ENCODE measurements at regions not wholly inside any gene's neighbourhood (a gene's known extent, or its start where the extent isn't known, plus 50 kb on each side); places are given as distances from the start of the nearest gene placed in this dataset.
"Not testable (repeated sequence)": the region's sequence is repeated elsewhere in the genome, so short reads cannot be mapped to it uniquely, and the experiment has no call there.

GRCh38 chr6:94269256-94269655 is 849.9 kb upstream of the EPHA7 start:
- no peak for DNase-seq (ENCODE audit: low read depth in 4 of 4, low spot score in 3 of 4)

- DNase-seq (ENCODE audit: low read depth in 4 of 4, low spot score in 3 of 4): no peak
Observed at GRCh38 chr6:94260765-94261164, 841.4 kb upstream of the EPHA7 start.

GRCh38 chr6:94254689-94255088 is 835.3 kb upstream of the EPHA7 start:
- no peak for DNase-seq (ENCODE audit: low read depth in 4 of 4, low spot score in 3 of 4)

DNA sequence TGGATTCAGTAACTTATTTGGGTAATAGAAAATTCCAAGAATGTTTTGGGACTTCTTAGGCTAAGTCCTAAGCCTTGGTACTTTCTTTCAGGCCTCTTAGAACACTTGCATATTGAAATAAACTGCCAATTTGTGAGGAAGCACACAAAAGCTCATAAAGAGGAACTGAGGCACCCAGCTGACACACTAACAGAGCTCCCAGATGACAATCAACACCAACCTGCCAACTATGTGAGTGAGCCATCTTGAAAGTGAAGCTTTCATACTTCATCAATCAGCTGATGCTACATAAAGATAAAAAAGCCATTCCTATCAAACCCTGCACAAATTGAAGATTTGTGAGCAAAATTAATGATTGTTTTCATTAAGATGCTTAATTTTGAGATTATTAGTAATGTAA is 832.5 kb upstream of the EPHA7 start:
- no peak for DNase-seq (ENCODE audit: low read depth in 4 of 4, low spot score in 3 of 4)

GRCh38 chr6:94245395-94245794 is 826.0 kb upstream of the EPHA7 start:
- DNase-seq (ENCODE audit: low read depth in 4 of 4, low spot score in 3 of 4): no peak

- DNase-seq (ENCODE audit: low read depth in 4 of 4, low spot score in 3 of 4): no peak
Observed at GRCh38 chr6:94238868-94239267, 819.5 kb upstream of the EPHA7 start.

DNA sequence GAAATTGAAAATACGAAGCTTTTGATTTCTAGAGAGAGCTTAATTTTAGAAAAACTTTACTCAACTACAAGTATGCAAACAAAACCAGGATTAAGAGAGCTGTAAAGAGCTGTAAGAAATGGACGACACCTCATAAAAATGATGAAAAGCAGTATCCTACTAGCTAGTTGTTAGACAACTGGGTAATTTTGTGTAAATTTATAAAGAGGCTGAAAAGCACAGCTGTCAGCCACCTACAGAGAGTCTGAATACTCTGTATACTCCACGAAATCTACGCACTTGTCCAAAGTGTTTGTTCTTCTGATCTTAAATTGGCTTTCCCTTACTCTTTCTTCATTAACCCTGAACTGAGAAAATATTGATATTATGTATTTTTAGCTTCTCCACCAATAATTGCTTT is 808.4 kb upstream of the EPHA7 start:
- no peak for DNase-seq (ENCODE audit: low read depth in 4 of 4, low spot score in 3 of 4)

GRCh38 chr6:94217836-94218235 is 798.5 kb upstream of the EPHA7 start:
- DNase-seq (ENCODE audit: low read depth in 4 of 4, low spot score in 3 of 4): no peak

- DNase-seq (ENCODE audit: low read depth in 4 of 4, low spot score in 3 of 4): no peak
Observed at GRCh38 chr6:94215552-94215951, 796.2 kb upstream of the EPHA7 start.

DNA sequence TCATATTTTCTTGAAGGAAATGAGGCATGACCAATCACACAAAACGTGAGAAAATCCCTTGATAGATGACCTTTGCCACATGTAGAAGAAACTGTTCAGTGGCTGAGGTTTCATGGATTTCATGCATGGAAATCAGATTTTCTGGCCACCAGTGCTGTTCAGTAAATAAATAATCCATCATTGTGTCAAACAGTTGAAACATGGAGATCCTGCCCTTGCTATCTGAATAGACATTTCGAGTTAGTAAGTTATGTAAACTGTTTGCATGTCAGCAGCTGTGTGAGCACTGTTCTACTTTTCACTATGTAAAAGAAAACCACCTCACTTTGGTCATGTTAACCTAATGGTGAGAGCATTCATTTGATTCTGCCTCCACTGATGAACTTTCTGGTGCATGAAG is 793.9 kb upstream of the EPHA7 start:
- DNase-seq (ENCODE audit: low read depth in 4 of 4, low spot score in 3 of 4): no peak

GRCh38 chr6:94196891-94197290 is 777.5 kb upstream of the EPHA7 start:
- DNase-seq (ENCODE audit: low read depth in 4 of 4, low spot score in 3 of 4): no peak

GRCh38 chr6:94190030-94190429 is 770.7 kb upstream of the EPHA7 start:
- DNase-seq (ENCODE audit: low read depth in 4 of 4, low spot score in 3 of 4): no peak

GRCh38 chr6:94184666-94185464 is 765.5 kb upstream of the EPHA7 start:
- DNase-seq (ENCODE audit: low read depth in 4 of 4, low spot score in 3 of 4): no peak

DNA sequence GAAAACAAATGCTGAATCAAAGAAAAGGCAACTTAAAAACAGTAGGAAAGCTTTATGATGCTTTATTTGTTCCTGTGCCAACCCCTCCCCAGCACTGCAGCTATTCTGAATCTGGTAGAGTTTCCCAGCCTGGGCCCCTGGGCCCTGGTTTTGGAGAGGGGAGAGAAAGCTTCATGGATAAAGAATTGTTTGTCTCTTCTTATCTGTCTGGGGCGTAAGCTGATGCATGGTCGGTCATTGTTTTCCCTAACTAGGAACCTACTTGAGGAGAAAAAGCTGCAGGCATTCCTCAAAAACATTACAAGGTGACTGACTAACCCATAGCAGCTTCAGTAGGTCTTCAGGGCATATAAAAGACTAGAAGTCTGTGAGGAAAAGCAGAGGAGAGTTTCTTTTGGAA is 758.1 kb upstream of the EPHA7 start:
- DNase-seq (ENCODE audit: low read depth in 4 of 4, low spot score in 3 of 4): no peak

DNA sequence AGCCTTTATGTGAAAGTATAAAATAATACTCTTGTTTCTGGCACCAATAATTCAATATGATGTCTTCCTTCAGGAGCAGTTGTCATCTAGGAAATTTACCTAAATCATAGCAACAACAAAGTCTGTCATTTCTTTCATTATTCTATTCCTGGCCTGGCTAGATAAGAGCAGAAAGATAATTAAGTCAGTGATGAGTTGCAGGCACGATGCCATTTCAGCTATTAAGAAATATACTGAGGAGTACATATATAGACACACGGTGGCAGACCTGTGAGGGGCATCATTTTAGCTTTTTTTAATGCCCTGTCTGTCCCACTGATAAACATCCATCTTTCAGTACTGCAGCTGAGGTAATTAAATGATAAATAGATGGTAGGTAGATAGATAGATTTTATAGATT is 756.1 kb upstream of the EPHA7 start:
- no peak for DNase-seq (ENCODE audit: low read depth in 4 of 4, low spot score in 3 of 4)

GRCh38 chr6:94163877-94164276 is 744.5 kb upstream of the EPHA7 start:
- DNase-seq (ENCODE audit: low read depth in 4 of 4, low spot score in 3 of 4): no peak

- DNase-seq (ENCODE audit: low read depth in 4 of 4, low spot score in 3 of 4): no peak
Observed at GRCh38 chr6:94150886-94151285, 731.5 kb upstream of the EPHA7 start.

- DNase-seq (ENCODE audit: low read depth in 4 of 4, low spot score in 3 of 4): no peak
Observed at GRCh38 chr6:94144807-94145206, 725.4 kb upstream of the EPHA7 start.

- not testable (repeated sequence) for DNase-seq (ENCODE audit: low read depth in 4 of 4, low spot score in 3 of 4)
Observed at GRCh38 chr6:94137178-94137577, 717.8 kb upstream of the EPHA7 start.

GRCh38 chr6:94133106-94133505 is 713.7 kb upstream of the EPHA7 start:
- DNase-seq (ENCODE audit: low read depth in 4 of 4, low spot score in 3 of 4): no peak

- DNase-seq (ENCODE audit: low read depth in 4 of 4, low spot score in 3 of 4): no peak
Observed at GRCh38 chr6:94131271-94131670, 711.9 kb upstream of the EPHA7 start.

GRCh38 chr6:94130478-94130877 is 711.1 kb upstream of the EPHA7 start:
- DNase-seq (ENCODE audit: low read depth in 4 of 4, low spot score in 3 of 4): no peak

GRCh38 chr6:94129926-94130325 is 710.6 kb upstream of the EPHA7 start:
- no peak for DNase-seq (ENCODE audit: low read depth in 4 of 4, low spot score in 3 of 4)
